ENCODE measurements at regions not wholly inside any gene's neighbourhood (a gene's known extent, or its start where the extent isn't known, plus 50 kb on each side); places are given as distances from the start of the nearest gene placed in this dataset.

- no peak for TF ChIP-seq EZH2 (IDR thresholded peaks at IDR 0.05; ENCODE audit: borderline replicate concordance, insufficient read depth, low read depth, low read length, poor library complexity, severe bottlenecking)
- TF ChIP-seq CTCF (IDR thresholded peaks at IDR 0.05), result no peak
Measured at GRCh38 chr16:50430076-50430475, 61.3 kb upstream of the BRD7 start.
